Mesendoderm (in vitro differentiated cells): ENCODE measurements at regions not wholly inside any gene's neighbourhood (a gene's known extent, or its start where the extent isn't known, plus 50 kb on each side); places are given as distances from the start of the nearest gene placed in this dataset.

ENCODE experiments used
- DNase-seq: peaks from one replicate; pipeline ENCODE4 v3.0.0; 2013
- H2AK5ac ChIP-seq: 2 replicates; pipeline ENCODE4 v1.6.1; 2013; ENCODE audit warnings: low read length, inconsistent platforms
- H2BK120ac ChIP-seq: 2 replicates; pipeline ENCODE4 v1.6.1; 2013; ENCODE audit warnings: low read depth, mild to moderate bottlenecking, low read length, moderate library complexity, mixed read lengths
- H2BK15ac ChIP-seq: replicated peaks from 2 replicates; pipeline ENCODE4 v1.6.1; 2013; ENCODE audit warnings: low read depth, mild to moderate bottlenecking, moderate library complexity
- H2BK5ac ChIP-seq: 2 replicates; pipeline ENCODE4 v1.6.1; 2013; ENCODE audit warnings: low read length, inconsistent platforms
- H3K18ac ChIP-seq: 2 replicates; pipeline ENCODE4 v1.6.1; 2013; ENCODE audit warnings: mild to moderate bottlenecking, low read length, mixed read lengths
- H3K23ac ChIP-seq: one replicate; pipeline ENCODE4 v1.6.1; 2013; ENCODE audit warnings: low read length
- H3K27ac ChIP-seq: 2 replicates; pipeline ENCODE4 v1.5.1; 2013; ENCODE audit warnings: low read depth, mild to moderate bottlenecking, inconsistent platforms, low read length, moderate library complexity
- H3K27me3 ChIP-seq: 2 replicates; pipeline ENCODE4 v1.6.1; 2013; ENCODE audit warnings: low read length, control low read depth, mild to moderate bottlenecking, inconsistent platforms; ENCODE audit not compliant: insufficient read depth, poor library complexity
- H3K36me3 ChIP-seq: 2 replicates; pipeline ENCODE4 v1.6.1; 2013; ENCODE audit warnings: low read length, inconsistent platforms; ENCODE audit not compliant: control insufficient read depth, insufficient read depth
- H3K4ac ChIP-seq: one replicate; pipeline ENCODE4 v1.6.1; 2013; ENCODE audit warnings: low read depth, mild to moderate bottlenecking, low read length, moderate library complexity
- H3K4me1 ChIP-seq: 2 replicates; pipeline ENCODE4 v1.6.1; 2013; ENCODE audit warnings: low read depth, low read length, inconsistent platforms; ENCODE audit not compliant: control insufficient read depth
- H3K4me2 ChIP-seq: 2 replicates; pipeline ENCODE4 v1.6.1; 2013; ENCODE audit warnings: low read length
- H3K4me3 ChIP-seq: 2 replicates; pipeline ENCODE4 v1.5.1; 2013; ENCODE audit warnings: mild to moderate bottlenecking, low read length
- H3K56ac ChIP-seq: one replicate; pipeline ENCODE4 v1.6.1; 2013; ENCODE audit warnings: low read length
- H3K79me1 ChIP-seq: 2 replicates; pipeline ENCODE4 v1.6.1; 2013; ENCODE audit warnings: low read length, inconsistent platforms
- H3K79me2 ChIP-seq: 2 replicates; pipeline ENCODE4 v1.6.1; 2013; ENCODE audit warnings: mild to moderate bottlenecking, low read length; ENCODE audit not compliant: control insufficient read depth, insufficient read depth
- H3K9ac ChIP-seq: 2 replicates; pipeline ENCODE4 v1.6.1; 2013; ENCODE audit warnings: low read length, inconsistent platforms
- H4K5ac ChIP-seq: one replicate; pipeline ENCODE4 v1.6.1; 2013; ENCODE audit warnings: low read length
- H4K8ac ChIP-seq: one replicate; pipeline ENCODE4 v1.6.1; 2013; ENCODE audit warnings: low read depth, mild to moderate bottlenecking, control low read depth, low read length, moderate library complexity
- WGBS: extraction: QIAGEN DNeasy Blood & Tissue Kit; methylation state at CpG from one replicate; pipeline ENCODE4 v1.1.7; 2013; ENCODE audit warnings: low lambda C conversion rate, missing lambda C conversion rate; ENCODE audit not compliant: insufficient coverage; ENCODE audit errors: extremely low coverage; 5-methylcytosine and 5-hydroxymethylcytosine counted together

- Histone ChIP-seq H3K79me1 (no peaks in the 10 kb centered on the region), H3K23ac (no peak overlapping the region), H3K4me1 (no peaks in the 10 kb centered on the region), H3K27ac (no peak overlapping the region), H3K79me2 (no peaks in the 10 kb centered on the region), H4K8ac (no peak overlapping the region), H3K4ac (no peak overlapping the region), H3K4me3 (no peak overlapping the region), H2AK5ac (no peak overlapping the region), H2BK120ac (no peak overlapping the region), H3K36me3 (no peaks in the 10 kb centered on the region), H3K18ac (no peak overlapping the region), H3K9ac (no peak overlapping the region), H2BK5ac (no peak overlapping the region), H3K4me2 (no peak overlapping the region), H3K27me3 (no peaks in the 10 kb centered on the region), H4K5ac (no peak overlapping the region), H3K56ac (no peak overlapping the region), H2BK15ac (no peak overlapping the region)
- no peak for DNase-seq
- no CpG with 5 or more reads among the region's 10 CpGs for WGBS
Observed at GRCh38 chr9:87197349-87198130, 250.2 kb upstream of the GAS1 start.

- no CpG with 5 or more reads among the region's 3 CpGs for WGBS
- H2BK15ac ChIP-seq, result no peak overlapping the region
- no peaks in the 10 kb centered on the region for H3K79me1 ChIP-seq
- no peak overlapping the region for H3K4me3 ChIP-seq
- H3K27me3 ChIP-seq, result no peaks in the 10 kb centered on the region
- no peak overlapping the region for H4K5ac ChIP-seq
- H3K4me2 ChIP-seq, result no peak overlapping the region
- no peak overlapping the region for H3K4ac ChIP-seq
- H2BK5ac ChIP-seq, result no peak overlapping the region
- no peaks in the 10 kb centered on the region for H3K4me1 ChIP-seq
- no peak overlapping the region for H3K9ac ChIP-seq
- H2BK120ac ChIP-seq, result no peak overlapping the region
- H3K56ac ChIP-seq, result no peak overlapping the region
- no peak for DNase-seq
- H3K23ac ChIP-seq, result no peak overlapping the region
- no peak overlapping the region for H3K27ac ChIP-seq
- no peak overlapping the region for H2AK5ac ChIP-seq
- no peaks in the 10 kb centered on the region for H3K36me3 ChIP-seq
- H4K8ac ChIP-seq, result no peak overlapping the region
- H3K18ac ChIP-seq, result no peak overlapping the region
- no peaks in the 10 kb centered on the region for H3K79me2 ChIP-seq
Observed at GRCh38 chr9:87198716-87199115, 251.4 kb upstream of the GAS1 start.

DNA sequence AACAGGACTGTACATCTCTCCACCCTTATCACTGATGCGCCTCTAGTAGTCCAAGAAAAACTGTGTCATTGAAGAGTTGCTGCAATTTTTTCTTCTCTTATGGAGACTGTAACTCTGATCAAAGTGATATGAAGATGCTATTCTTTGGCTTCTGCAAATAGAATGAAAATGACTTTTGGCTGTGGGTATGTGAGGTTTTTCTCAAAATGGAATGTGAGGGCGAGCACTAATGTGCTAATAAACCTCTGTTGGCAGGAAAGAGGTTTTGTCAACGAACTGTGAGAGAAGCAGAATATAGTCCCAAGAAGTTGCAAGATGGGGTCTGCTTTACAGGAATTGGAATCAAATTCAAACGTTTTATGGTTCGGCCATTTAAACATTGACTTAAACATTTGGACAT, 252.0 kb upstream of the GAS1 start:
- H3K4me1 ChIP-seq, result no peaks in the 10 kb centered on the region
- H3K79me1 ChIP-seq, result no peaks in the 10 kb centered on the region
- no peak overlapping the region for H3K23ac ChIP-seq
- H3K4me3 ChIP-seq, result no peak overlapping the region
- no peaks in the 10 kb centered on the region for H3K36me3 ChIP-seq
- H3K79me2 ChIP-seq, result no peaks in the 10 kb centered on the region
- no CpG with 5 or more reads among the region's 5 CpGs for WGBS
- H3K4me2 ChIP-seq, result no peak overlapping the region
- no peak overlapping the region for H2AK5ac ChIP-seq
- H3K4ac ChIP-seq, result no peak overlapping the region
- no peak overlapping the region for H3K27ac ChIP-seq
- no peak overlapping the region for H3K18ac ChIP-seq
- H3K56ac ChIP-seq, result no peak overlapping the region
- H3K27me3 ChIP-seq, result no peaks in the 10 kb centered on the region
- no peak overlapping the region for H4K8ac ChIP-seq
- no peak overlapping the region for H4K5ac ChIP-seq
- no peak overlapping the region for H2BK120ac ChIP-seq
- no peak overlapping the region for H2BK5ac ChIP-seq
- no peak overlapping the region for H3K9ac ChIP-seq
- H2BK15ac ChIP-seq, result no peak overlapping the region
- DNase-seq, result no peak

DNA sequence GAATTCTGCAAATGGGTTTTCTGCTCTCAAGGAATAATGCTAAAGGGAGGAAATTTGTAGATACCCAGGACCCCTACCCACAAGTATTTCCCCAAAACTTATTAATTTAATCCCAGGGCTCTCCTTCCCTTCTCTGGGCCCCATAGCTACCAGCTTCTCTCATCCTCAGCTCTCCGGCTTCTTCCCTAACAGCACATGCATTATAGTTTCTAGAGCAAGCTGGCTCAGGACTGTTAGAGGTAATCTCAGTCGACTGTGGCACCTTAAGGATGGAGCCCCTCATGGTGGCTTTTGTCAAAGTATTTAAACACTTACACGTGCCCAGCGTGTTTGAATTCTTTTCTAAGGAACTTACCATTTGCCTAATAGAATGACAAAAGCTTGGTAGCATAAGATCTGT, 252.5 kb upstream of the GAS1 start:
- no peak overlapping the region for H3K18ac ChIP-seq
- H3K27me3 ChIP-seq, result no peaks in the 10 kb centered on the region
- H4K8ac ChIP-seq, result no peak overlapping the region
- no peaks in the 10 kb centered on the region for H3K36me3 ChIP-seq
- H3K27ac ChIP-seq, result no peak overlapping the region
- no peak overlapping the region for H3K4me3 ChIP-seq
- H3K79me2 ChIP-seq, result no peaks in the 10 kb centered on the region
- H2BK120ac ChIP-seq, result no peak overlapping the region
- no peak overlapping the region for H4K5ac ChIP-seq
- H3K9ac ChIP-seq, result no peak overlapping the region
- DNase-seq, result no peak
- H3K4me2 ChIP-seq, result no peak overlapping the region
- H2AK5ac ChIP-seq, result no peak overlapping the region
- H3K79me1 ChIP-seq, result no peaks in the 10 kb centered on the region
- no peak overlapping the region for H3K23ac ChIP-seq
- no CpG with 5 or more reads among the region's 4 CpGs for WGBS
- no peak overlapping the region for H3K56ac ChIP-seq
- H3K4ac ChIP-seq, result no peak overlapping the region
- H2BK15ac ChIP-seq, result no peak overlapping the region
- no peak overlapping the region for H2BK5ac ChIP-seq
- H3K4me1 ChIP-seq, result no peaks in the 10 kb centered on the region

DNA sequence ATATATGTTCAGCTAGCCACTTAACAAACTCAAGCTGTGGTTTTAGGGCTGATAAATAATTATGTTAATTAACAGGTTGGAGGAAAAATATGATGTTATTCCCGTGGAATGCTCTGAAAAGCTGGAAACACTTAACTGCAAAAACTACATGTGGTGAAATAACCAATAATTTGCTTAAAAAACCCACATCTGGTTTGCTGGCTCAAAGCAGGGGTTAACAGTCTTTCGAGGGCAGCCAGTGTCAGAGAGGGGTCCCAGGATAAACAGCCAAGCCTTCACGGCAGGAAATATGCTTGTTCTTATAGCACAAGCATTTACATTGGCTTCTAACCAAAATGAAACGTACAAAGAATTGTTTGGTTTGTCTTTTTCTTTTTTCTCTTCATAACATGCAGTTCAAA, 254.0 kb upstream of the GAS1 start:
- Histone ChIP-seq H3K4me3 (no peak overlapping the region), H3K79me2 (no peaks in the 10 kb centered on the region), H2BK15ac (no peak overlapping the region), H2BK120ac (no peak overlapping the region), H4K5ac (no peak overlapping the region), H3K23ac (no peak overlapping the region), H2AK5ac (no peak overlapping the region), H3K27ac (no peak overlapping the region), H3K9ac (no peak overlapping the region), H2BK5ac (no peak overlapping the region), H3K18ac (no peak overlapping the region), H3K56ac (no peak overlapping the region), H3K27me3 (no peaks in the 10 kb centered on the region), H3K4me2 (no peak overlapping the region), H4K8ac (no peak overlapping the region), H3K4me1 (no peaks in the 10 kb centered on the region), H3K79me1 (no peaks in the 10 kb centered on the region), H3K4ac (no peak overlapping the region), H3K36me3 (no peaks in the 10 kb centered on the region)
- DNase-seq, result no peak
- WGBS, result no CpG with 5 or more reads among the region's 4 CpGs

DNA sequence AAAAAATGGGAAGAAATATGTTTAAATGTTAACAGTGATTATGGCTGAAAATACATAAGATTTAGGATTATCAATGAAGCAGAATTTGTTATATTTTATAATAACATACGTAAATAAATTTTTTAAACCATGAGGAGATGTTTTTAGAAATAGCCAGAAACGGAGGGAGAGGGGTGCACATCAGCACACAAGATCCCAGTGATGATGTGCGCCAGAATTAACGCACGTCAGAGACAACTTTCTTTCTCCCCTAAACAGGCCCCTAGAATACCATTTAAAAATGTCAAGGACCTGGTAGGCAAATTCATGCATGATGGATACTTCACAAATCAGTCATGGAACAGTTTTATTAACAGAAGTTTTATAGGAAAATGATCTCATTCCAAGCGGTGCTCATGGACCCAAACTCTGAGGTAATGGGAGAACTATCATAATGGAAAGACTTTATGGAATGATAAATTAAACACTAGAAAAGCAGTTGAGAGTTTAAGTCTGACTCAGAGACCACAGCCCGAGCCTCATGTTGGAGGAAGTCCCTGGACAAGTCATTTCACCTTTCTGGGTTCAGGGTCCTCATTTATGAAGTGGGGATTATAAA, 258.9 kb upstream of the GAS1 start:
- H3K36me3 ChIP-seq, result no peaks in the 10 kb centered on the region
- H3K4me2 ChIP-seq, result no peak overlapping the region
- H2BK15ac ChIP-seq, result no peak overlapping the region
- H3K79me2 ChIP-seq, result no peaks in the 10 kb centered on the region
- no peak overlapping the region for H3K4me3 ChIP-seq
- H2BK120ac ChIP-seq, result no peak overlapping the region
- no peak overlapping the region for H3K4ac ChIP-seq
- H3K9ac ChIP-seq, result no peak overlapping the region
- no peaks in the 10 kb centered on the region for H3K27me3 ChIP-seq
- DNase-seq, result no peak
- no peak overlapping the region for H3K27ac ChIP-seq
- no peak overlapping the region for H2BK5ac ChIP-seq
- no peaks in the 10 kb centered on the region for H3K4me1 ChIP-seq
- no peak overlapping the region for H3K18ac ChIP-seq
- H3K79me1 ChIP-seq, result no peaks in the 10 kb centered on the region
- WGBS, result no CpG with 5 or more reads among the region's 7 CpGs
- no peak overlapping the region for H3K23ac ChIP-seq
- no peak overlapping the region for H2AK5ac ChIP-seq
- no peak overlapping the region for H3K56ac ChIP-seq
- no peak overlapping the region for H4K5ac ChIP-seq
- H4K8ac ChIP-seq, result no peak overlapping the region
